BLaER1 treated with 17β-estradiol and CSF1 and Interleukin-3, amounts not matched to agents 10 nM and 100 nM (cell line): ENCODE measurements at regions not wholly inside any gene's neighbourhood (a gene's known extent, or its start where the extent isn't known, plus 50 kb on each side); places are given as distances from the start of the nearest gene placed in this dataset.
A peak's percentile ranks its signal among the peaks of the same experiment; 100 is the strongest.

Experiments
- H3K27ac ChIP-seq, 11 experiments: shearing (Covaris generic); formaldehyde crosslinking; 2 replicates each; pipeline ENCODE4 v1.8.1; 2022
- H3K27me3 ChIP-seq, 11 experiments: shearing (Covaris generic); formaldehyde crosslinking; 2 replicates each; pipeline ENCODE4 v1.8.1; 2022
- H3K36me3 ChIP-seq, 11 experiments: shearing (Covaris generic); formaldehyde crosslinking; 2 replicates each; pipeline ENCODE4 v1.8.1; 2022
- H3K4me1 ChIP-seq, 10 experiments: shearing (Covaris generic); formaldehyde crosslinking; 2 replicates each; pipeline ENCODE4 v1.8.1; 2022
- H3K4me2 ChIP-seq, 11 experiments: shearing (Covaris generic); formaldehyde crosslinking; 2 replicates each; pipeline ENCODE4 v1.8.1; 2022
- H3K4me3 ChIP-seq, 10 experiments: shearing (Covaris generic); formaldehyde crosslinking; 2 replicates each; pipeline ENCODE4 v1.8.1; 2022
- H3K9ac ChIP-seq, 11 experiments: shearing (Covaris generic); formaldehyde crosslinking; 2 replicates each; pipeline ENCODE4 v1.8.1; 2022
- H3K9me3 ChIP-seq, 11 experiments: shearing (Covaris generic); formaldehyde crosslinking; replicated peaks in 1 of 11; 2 replicates each; pipeline ENCODE4 v1.8.1; 2022
- H4K20me1 ChIP-seq, 11 experiments: shearing (Covaris generic); formaldehyde crosslinking; 2 replicates each; pipeline ENCODE4 v1.8.1; 2022
- Cebpa-rat ChIP-seq, 11 experiments: shearing (Covaris generic); IDR thresholded peaks; 2 replicates each; pipeline ENCODE4 v1.8.1; 2022

DNA sequence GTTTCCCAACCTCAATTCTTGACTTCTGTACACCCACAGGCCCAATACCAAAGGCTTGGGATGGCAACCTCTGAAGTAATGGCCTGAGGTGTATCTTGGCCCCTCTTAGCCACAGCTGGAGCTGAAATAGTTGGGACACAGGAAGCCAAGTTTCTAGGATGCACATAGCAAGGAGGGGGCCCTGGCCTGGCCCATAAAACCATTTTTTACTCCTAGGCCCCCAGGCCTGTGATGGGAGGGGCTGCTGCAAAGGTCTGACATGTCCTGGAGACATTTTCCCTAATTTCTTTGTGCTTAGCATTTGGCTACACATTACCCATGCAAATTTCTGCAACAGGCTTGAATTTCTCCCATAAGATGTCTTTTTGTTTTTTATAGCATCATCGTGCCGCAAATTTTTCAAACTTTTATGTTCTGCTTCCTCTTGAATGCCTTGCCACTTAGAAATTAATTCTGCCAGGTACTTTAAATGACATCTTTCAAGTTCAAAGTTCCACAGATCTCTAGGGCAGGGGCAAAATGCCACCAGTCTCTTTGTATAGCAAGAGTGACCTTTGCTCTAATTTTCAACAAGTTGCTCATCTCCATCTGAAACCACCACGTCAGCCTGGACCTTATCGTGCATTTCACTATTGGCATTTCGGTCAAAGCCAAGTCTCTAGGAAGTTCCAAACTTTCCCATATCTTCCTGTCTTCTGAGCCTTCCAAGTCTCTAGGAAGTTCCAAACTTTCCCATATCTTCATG lies 490.8 kb downstream of the IPMK start:
- no peak overlapping the region for H3K4me2 ChIP-seq
- no peak overlapping the region for H3K9ac ChIP-seq
- no peaks in the 10 kb centered on the region for H3K4me1 ChIP-seq
- H3K4me3 ChIP-seq: no peak overlapping the region
- H3K9me3 ChIP-seq: peaks cover 9 to 26% (median 17%) of the 10 kb centered on the region in 11 experiments
- H3K27me3 ChIP-seq: no peaks in the 10 kb centered on the region
- TF ChIP-seq Cebpa-rat (IDR thresholded peaks at IDR 0.05): no peak
- H3K27ac ChIP-seq: no peak overlapping the region
- H4K20me1 ChIP-seq: no peaks in the 10 kb centered on the region
- H3K36me3 ChIP-seq: no peaks in the 10 kb centered on the region

DNA sequence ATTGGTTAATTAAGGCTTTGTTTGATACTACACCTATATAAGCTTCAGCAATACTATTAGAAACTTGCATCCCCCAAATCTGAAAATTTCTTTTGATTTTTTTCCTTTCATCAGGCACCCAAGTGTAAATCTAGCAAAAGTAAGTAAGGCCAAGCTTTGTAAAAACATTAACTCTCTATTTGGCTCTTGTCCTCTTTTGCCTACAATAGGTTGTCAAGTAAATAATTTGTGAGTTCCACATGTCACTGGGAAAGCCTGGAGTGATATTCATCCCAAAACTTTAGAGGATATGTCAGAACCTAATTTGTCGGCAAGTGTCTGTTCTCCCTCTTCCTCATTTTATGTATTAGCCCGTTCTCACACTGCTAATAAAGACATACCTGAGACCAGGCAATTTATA lies 492.4 kb downstream of the IPMK start:
- Histone ChIP-seq H3K36me3 (no peaks in the 10 kb centered on the region), H3K4me3 (no peak overlapping the region), H3K27ac (no peak overlapping the region), H3K27me3 (no peaks in the 10 kb centered on the region), H3K9me3 (peaks cover 9 to 26% (median 17%) of the 10 kb centered on the region in 11 experiments), H3K9ac (no peak overlapping the region), H4K20me1 (no peaks in the 10 kb centered on the region), H3K4me2 (no peak overlapping the region), H3K4me1 (no peaks in the 10 kb centered on the region)
- no peak for TF ChIP-seq Cebpa-rat (IDR thresholded peaks at IDR 0.05)

DNA sequence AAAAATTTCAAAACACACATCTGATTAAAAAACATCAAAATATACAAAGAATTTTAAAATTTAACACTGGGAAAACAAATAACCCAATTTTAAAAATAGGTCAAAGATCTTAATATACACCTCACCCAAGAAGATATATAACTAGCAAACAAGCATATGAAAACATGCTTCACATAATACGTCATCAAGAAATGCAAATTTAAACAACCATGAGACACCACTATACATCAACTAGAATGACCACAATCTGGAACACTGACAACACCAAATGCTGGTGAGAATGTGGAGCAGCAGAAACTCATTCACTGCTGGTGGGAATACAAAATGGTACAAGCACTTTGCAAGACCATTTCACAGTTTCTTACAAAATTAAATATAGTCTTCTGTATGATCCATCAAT lies 498.4 kb downstream of the IPMK start:
- no peak overlapping the region for H3K4me2 ChIP-seq

DNA sequence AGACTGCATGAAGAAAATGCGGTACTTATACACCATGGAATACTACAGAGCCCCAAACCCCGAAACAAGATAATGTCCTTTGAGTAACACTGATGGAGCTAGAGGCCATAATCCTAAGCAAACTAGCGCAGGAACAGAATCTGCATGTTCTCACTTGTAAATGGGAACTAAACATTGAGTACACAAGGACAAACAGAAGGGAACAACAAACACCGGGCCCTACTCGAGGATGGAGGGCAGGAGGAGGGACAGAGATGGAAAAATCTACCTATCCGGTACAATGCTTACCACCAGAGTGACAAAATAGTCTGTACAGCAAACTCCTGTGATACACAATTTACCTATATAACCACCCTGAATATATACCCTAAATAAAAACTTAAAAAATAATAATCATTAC lies 507.9 kb downstream of the IPMK start:
- no peaks in the 10 kb centered on the region for H4K20me1 ChIP-seq
- no peaks in the 10 kb centered on the region for H3K36me3 ChIP-seq
- H3K27me3 ChIP-seq: no peaks in the 10 kb centered on the region
- no peak for TF ChIP-seq Cebpa-rat (IDR thresholded peaks at IDR 0.05)
- no peaks in the 10 kb centered on the region for H3K9me3 ChIP-seq
- no peak overlapping the region for H3K4me3 ChIP-seq
- H3K4me1 ChIP-seq: peaks cover 0 to under 1% (median 0%) of the 10 kb centered on the region in 10 experiments; a peak in 2 of 20 replicates
- H3K4me2 ChIP-seq: no peak overlapping the region
- no peak overlapping the region for H3K9ac ChIP-seq
- H3K27ac ChIP-seq: no peak overlapping the region

More for the DNA sequence above, 498.4 kb downstream of the IPMK start:
- H3K4me1 ChIP-seq: no peaks in the 10 kb centered on the region
- no peak overlapping the region for H3K9ac ChIP-seq
- H3K27ac ChIP-seq: no peak overlapping the region
- no peak overlapping the region for H3K4me3 ChIP-seq
- H4K20me1 ChIP-seq: no peaks in the 10 kb centered on the region
- no peak for TF ChIP-seq Cebpa-rat (IDR thresholded peaks at IDR 0.05)
- H3K27me3 ChIP-seq: no peaks in the 10 kb centered on the region
- no peaks in the 10 kb centered on the region for H3K9me3 ChIP-seq
- H3K36me3 ChIP-seq: no peaks in the 10 kb centered on the region

DNA sequence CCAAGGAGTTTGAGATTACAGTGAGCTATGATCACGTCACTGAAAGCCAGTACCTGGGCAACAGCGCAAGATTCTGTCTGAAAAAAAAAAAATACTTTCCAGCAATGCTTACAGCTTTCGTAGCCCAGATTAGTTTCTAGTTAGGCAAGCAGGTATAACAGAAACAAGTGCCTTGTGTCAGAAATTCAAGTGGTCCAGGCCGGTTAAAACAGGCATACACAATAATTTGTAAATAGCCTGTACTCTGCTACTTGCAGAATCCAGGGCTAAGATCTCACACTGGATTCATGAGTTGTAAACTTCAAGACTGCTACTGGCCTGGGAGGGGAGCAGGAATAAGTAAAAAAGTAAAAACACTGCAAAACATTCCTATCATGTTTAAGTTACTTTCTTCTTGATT lies 512.9 kb downstream of the IPMK start:
- H3K4me3 ChIP-seq: no peak overlapping the region
- H3K27ac ChIP-seq: peak overlapping the region in 5 of 11 experiments; percentile 8 to 75 (median 71); a peak in 5 of 22 replicates
- peaks cover 0 to 8% (median 0%) of the 10 kb centered on the region in 11 experiments; a peak in 5 of 22 replicates for H3K9me3 ChIP-seq
- H4K20me1 ChIP-seq: no peaks in the 10 kb centered on the region
- H3K27me3 ChIP-seq: no peaks in the 10 kb centered on the region
- H3K4me1 ChIP-seq: peaks cover 0 to 31% (median 9%) of the 10 kb centered on the region in 10 experiments; a peak in 10 of 20 replicates
- TF ChIP-seq Cebpa-rat (IDR thresholded peaks at IDR 0.05): no peak
- peak overlapping the region in 1 of 11 experiments; percentile 19; a peak in 1 of 22 replicates for H3K4me2 ChIP-seq
- H3K9ac ChIP-seq: no peak overlapping the region
- H3K36me3 ChIP-seq: no peaks in the 10 kb centered on the region

DNA sequence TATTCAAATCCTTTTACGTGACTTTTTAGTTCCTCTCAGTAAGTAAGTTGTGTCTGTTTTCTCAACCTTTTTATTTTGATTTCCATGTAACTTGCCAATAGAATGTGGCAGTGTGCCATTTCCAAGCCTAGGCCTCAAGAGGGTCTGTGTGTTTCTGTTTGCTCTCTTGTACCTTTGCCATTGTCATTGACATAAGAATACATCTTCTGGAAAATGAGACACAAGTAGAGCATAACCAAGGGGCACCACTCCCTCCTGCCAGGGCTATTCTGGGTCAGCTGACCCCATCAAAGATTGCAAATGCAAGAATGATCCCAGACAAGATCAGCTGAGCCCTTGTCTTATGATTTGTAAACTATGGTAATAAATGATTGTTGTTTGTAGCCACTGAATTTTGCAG lies 524.0 kb downstream of the IPMK start:
- no peaks in the 10 kb centered on the region for H3K4me1 ChIP-seq
- no peaks in the 10 kb centered on the region for H3K27me3 ChIP-seq
- no peaks in the 10 kb centered on the region for H4K20me1 ChIP-seq
- H3K4me2 ChIP-seq: no peak overlapping the region
- no peaks in the 10 kb centered on the region for H3K36me3 ChIP-seq
- H3K4me3 ChIP-seq: no peak overlapping the region
- H3K27ac ChIP-seq: no peak overlapping the region
- no peak for TF ChIP-seq Cebpa-rat (IDR thresholded peaks at IDR 0.05)
- no peak overlapping the region for H3K9ac ChIP-seq
- H3K9me3 ChIP-seq: peaks cover 0 to 11% (median 0%) of the 10 kb centered on the region in 11 experiments; a peak in 1 of 22 replicates

DNA sequence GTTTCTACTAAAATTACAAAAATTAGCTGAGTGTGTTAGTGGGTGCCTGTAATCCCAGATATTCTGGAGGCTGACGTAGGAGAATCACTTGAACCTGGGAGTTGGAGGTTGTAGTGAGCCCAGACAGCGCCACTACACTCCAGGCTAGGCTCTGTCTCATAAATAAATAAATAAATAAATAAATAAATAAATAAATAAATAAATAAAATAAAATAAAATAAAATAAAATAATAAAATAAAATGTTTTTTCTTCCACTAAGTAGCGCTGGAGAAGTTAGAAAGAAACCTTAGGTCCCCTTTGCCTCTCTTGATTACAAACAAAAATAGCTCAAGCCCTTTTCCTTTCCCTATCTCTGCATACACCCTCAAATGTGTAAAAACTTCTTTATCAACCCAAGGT lies 525.9 kb downstream of the IPMK start:
- no peaks in the 10 kb centered on the region for H3K27me3 ChIP-seq
- peaks cover 0 to 8% (median 0%) of the 10 kb centered on the region in 11 experiments; a peak in 2 of 22 replicates for H3K9me3 ChIP-seq
- no peaks in the 10 kb centered on the region for H3K4me1 ChIP-seq
- no peak overlapping the region for H3K4me3 ChIP-seq
- no peak overlapping the region for H3K4me2 ChIP-seq
- no peak overlapping the region for H3K9ac ChIP-seq
- H3K27ac ChIP-seq: no peak overlapping the region
- H4K20me1 ChIP-seq: no peaks in the 10 kb centered on the region
- no peaks in the 10 kb centered on the region for H3K36me3 ChIP-seq
- no peak for TF ChIP-seq Cebpa-rat (IDR thresholded peaks at IDR 0.05)

DNA sequence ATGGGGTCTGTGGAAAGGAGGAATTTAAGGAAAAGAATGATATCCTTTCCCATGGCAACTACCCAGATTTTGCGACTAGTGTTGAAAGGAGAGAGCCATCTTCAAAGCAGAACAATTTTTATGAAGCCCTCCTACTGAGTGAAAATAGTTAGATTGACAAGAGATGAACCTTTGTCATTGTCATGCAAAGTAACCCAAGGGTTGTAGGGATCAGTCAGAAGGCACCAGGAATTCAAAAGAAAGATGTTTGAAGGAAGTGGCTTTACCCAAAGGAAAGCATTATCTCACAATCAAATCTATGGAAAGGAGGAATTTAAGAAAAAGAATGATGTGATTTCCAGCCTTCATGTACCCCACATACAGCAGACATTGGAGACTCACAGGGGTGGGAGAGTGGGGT lies 544.4 kb downstream of the IPMK start:
- no peak for TF ChIP-seq Cebpa-rat (IDR thresholded peaks at IDR 0.05)
- Histone ChIP-seq H3K27me3 (no peaks in the 10 kb centered on the region), H3K4me1 (no peaks in the 10 kb centered on the region), H4K20me1 (no peaks in the 10 kb centered on the region), H3K27ac (no peak overlapping the region), H3K9ac (no peak overlapping the region), H3K4me2 (no peak overlapping the region), H3K9me3 (peaks cover 0 to 11% (median 0%) of the 10 kb centered on the region in 11 experiments; a peak in 2 of 22 replicates), H3K36me3 (no peaks in the 10 kb centered on the region), H3K4me3 (no peak overlapping the region)

DNA sequence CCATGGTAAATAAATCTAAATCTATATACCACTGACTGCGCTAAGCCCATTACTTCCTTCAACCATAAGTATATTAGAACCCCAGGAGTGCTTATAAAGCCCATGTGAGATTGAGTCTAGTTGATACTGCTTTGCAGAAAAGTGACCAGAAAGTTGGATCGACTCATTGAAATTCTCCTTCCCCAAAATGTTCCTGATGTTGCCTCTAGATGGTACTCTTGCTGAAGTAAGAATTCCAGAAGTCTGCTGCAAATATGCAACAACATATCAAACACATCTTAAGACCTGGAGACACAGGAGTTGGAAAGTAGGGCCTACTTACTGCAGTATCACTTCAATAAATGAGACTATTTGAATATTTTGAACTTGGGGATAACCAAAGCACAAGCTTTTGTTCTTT lies 550.8 kb downstream of the IPMK start:
- no peak overlapping the region for H3K27ac ChIP-seq
- peaks cover 0 to 15% (median 0%) of the 10 kb centered on the region in 11 experiments; a peak in 4 of 22 replicates for H3K9me3 ChIP-seq
- no peak for TF ChIP-seq Cebpa-rat (IDR thresholded peaks at IDR 0.05)
- H4K20me1 ChIP-seq: no peaks in the 10 kb centered on the region
- H3K4me1 ChIP-seq: no peaks in the 10 kb centered on the region
- H3K4me3 ChIP-seq: no peak overlapping the region
- H3K4me2 ChIP-seq: no peak overlapping the region
- H3K36me3 ChIP-seq: no peaks in the 10 kb centered on the region
- no peaks in the 10 kb centered on the region for H3K27me3 ChIP-seq
- H3K9ac ChIP-seq: no peak overlapping the region

DNA sequence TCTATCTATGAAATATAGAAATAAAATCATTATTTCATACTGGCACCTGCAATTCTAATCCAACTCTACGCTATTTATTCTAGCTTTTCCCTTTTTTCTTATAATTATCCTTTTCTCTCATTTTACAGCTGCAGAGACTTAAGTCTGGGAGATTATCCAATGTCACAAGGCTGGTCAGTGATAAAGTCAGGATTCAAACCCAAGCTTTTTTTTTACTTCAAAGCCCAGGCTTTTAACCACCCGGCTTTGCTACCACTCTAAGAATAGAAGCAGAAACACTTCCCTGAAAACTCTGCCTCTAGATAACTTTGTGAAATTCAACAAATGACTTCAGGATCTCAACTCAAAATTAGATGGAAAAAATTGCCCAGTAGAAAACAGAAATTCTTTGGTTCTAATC lies 552.5 kb downstream of the IPMK start:
- H3K4me2 ChIP-seq: no peak overlapping the region
- no peaks in the 10 kb centered on the region for H3K36me3 ChIP-seq
- no peak for TF ChIP-seq Cebpa-rat (IDR thresholded peaks at IDR 0.05)
- no peak overlapping the region for H3K9ac ChIP-seq
- H3K4me3 ChIP-seq: no peak overlapping the region
- H3K27ac ChIP-seq: no peak overlapping the region
- H4K20me1 ChIP-seq: no peaks in the 10 kb centered on the region
- H3K4me1 ChIP-seq: no peaks in the 10 kb centered on the region
- no peaks in the 10 kb centered on the region for H3K27me3 ChIP-seq
- peaks cover 0 to 11% (median 0%) of the 10 kb centered on the region in 11 experiments; a peak in 4 of 22 replicates for H3K9me3 ChIP-seq
